ENCODE measurements at regions not wholly inside any gene's neighbourhood (a gene's known extent, or its start where the extent isn't known, plus 50 kb on each side); places are given as distances from the start of the nearest gene placed in this dataset.

DNA sequence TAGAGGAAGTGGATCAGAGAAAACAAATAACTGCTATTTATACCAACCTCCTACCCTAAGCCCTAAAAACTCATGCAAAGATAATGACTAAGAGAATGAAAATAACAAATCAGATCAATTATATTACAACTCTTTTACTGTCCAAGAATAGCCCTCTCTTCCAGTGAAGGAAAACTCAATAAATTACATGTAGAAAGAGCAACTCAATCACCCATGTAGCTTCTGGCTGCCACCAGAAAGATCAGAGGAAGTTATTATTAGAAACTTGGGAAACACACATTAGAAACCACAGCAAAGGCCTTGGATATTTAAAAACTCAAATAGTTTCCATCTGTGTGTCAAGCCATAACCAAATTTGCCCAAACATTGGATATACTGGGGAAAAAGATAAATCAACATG, 134.0 kb upstream of the TARS1 start (continued):
- TF ChIP-seq, protein P1, sequence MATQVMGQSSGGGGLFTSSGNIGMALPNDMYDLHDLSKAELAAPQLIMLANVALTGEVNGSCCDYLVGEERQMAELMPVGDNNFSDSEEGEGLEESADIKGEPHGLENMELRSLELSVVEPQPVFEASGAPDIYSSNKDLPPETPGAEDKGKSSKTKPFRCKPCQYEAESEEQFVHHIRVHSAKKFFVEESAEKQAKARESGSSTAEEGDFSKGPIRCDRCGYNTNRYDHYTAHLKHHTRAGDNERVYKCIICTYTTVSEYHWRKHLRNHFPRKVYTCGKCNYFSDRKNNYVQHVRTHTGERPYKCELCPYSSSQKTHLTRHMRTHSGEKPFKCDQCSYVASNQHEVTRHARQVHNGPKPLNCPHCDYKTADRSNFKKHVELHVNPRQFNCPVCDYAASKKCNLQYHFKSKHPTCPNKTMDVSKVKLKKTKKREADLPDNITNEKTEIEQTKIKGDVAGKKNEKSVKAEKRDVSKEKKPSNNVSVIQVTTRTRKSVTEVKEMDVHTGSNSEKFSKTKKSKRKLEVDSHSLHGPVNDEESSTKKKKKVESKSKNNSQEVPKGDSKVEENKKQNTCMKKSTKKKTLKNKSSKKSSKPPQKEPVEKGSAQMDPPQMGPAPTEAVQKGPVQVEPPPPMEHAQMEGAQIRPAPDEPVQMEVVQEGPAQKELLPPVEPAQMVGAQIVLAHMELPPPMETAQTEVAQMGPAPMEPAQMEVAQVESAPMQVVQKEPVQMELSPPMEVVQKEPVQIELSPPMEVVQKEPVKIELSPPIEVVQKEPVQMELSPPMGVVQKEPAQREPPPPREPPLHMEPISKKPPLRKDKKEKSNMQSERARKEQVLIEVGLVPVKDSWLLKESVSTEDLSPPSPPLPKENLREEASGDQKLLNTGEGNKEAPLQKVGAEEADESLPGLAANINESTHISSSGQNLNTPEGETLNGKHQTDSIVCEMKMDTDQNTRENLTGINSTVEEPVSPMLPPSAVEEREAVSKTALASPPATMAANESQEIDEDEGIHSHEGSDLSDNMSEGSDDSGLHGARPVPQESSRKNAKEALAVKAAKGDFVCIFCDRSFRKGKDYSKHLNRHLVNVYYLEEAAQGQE (IDR thresholded peaks at IDR 0.05), result no peak
- TF ChIP-seq FOXA1 (IDR thresholded peaks at IDR 0.05) (no peak), NR2F2 (IDR thresholded peaks at IDR 0.05) (no peak), JUND (IDR thresholded peaks at IDR 0.05) (no peak), RAD21 (IDR thresholded peaks at IDR 0.05) (no peak)
- TF ChIP-seq, protein P2, sequence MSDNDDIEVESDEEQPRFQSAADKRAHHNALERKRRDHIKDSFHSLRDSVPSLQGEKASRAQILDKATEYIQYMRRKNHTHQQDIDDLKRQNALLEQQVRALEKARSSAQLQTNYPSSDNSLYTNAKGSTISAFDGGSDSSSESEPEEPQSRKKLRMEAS (IDR thresholded peaks at IDR 0.05), result no peak

DNA sequence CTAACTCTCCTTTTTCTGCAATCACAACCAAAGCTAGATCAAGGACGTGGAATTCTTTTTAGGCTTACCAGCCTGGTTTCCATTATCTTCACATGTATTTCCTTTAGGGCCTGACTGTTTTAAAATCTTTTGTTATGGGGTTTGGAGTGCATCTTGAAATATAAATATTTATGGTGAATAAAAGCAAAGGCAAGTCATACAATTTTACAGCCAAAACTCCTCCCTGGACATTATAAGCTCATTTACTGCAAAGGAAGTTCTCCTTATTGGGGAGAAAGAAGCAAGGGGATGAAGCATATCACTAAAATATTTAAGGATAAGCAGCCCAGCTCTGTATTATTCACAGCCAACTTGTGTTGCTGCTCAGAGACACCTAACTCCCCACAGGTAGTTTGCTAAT, 132.2 kb upstream of the TARS1 start:
- no peaks in the 10 kb centered on the region for H3K27me3 ChIP-seq (ENCODE audit: control insufficient read depth in 4 of 4, insufficient read depth in 4 of 4, low read length in 3 of 4)
- H3K4me1 ChIP-seq (ENCODE audit: control insufficient read depth in 4 of 4, insufficient read depth in 4 of 4, low read length in 3 of 4), result peaks cover 0 to 13% (median 5%) of the 10 kb centered on the region in 4 donors
- H3K27ac ChIP-seq (ENCODE audit: low read depth in 1 of 2, low read length in 2 of 2), result no peak overlapping the region
- DNase-seq (ENCODE audit: low spot score), result no peak
- H3K36me3 ChIP-seq (ENCODE audit: control insufficient read depth in 4 of 4, insufficient read depth in 3 of 4, low read depth in 1 of 4, low read length in 3 of 4), result no peaks in the 10 kb centered on the region
- 92% methylated on average over 1 of the region's 1 CpG for WGBS
- no peaks in the 10 kb centered on the region for H3K9me3 ChIP-seq (ENCODE audit: control insufficient read depth in 4 of 4, low read length in 3 of 4)
- no peak overlapping the region for H3K4me3 ChIP-seq (ENCODE audit: low read depth in 1 of 3, low read length in 3 of 3)
- no peak for TF ChIP-seq GABPA (IDR thresholded peaks at IDR 0.05 in 1 of 2, conservative IDR thresholded peaks at IDR 0.05 in 1 of 2)
- no peak for TF ChIP-seq HNF4G (IDR thresholded peaks at IDR 0.05)
- no peak for TF ChIP-seq SP1 (IDR thresholded peaks at IDR 0.05)
- TF ChIP-seq, protein P3, sequence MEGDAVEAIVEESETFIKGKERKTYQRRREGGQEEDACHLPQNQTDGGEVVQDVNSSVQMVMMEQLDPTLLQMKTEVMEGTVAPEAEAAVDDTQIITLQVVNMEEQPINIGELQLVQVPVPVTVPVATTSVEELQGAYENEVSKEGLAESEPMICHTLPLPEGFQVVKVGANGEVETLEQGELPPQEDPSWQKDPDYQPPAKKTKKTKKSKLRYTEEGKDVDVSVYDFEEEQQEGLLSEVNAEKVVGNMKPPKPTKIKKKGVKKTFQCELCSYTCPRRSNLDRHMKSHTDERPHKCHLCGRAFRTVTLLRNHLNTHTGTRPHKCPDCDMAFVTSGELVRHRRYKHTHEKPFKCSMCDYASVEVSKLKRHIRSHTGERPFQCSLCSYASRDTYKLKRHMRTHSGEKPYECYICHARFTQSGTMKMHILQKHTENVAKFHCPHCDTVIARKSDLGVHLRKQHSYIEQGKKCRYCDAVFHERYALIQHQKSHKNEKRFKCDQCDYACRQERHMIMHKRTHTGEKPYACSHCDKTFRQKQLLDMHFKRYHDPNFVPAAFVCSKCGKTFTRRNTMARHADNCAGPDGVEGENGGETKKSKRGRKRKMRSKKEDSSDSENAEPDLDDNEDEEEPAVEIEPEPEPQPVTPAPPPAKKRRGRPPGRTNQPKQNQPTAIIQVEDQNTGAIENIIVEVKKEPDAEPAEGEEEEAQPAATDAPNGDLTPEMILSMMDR (IDR thresholded peaks at IDR 0.05; ENCODE audit: low read depth, low read length, missing input control), result no peak
- TF ChIP-seq NR2F2 (IDR thresholded peaks at IDR 0.05), result no peak
- TF ChIP-seq RXRA (IDR thresholded peaks at IDR 0.05), result no peak
- TF ChIP-seq YY1 (IDR thresholded peaks at IDR 0.05), result no peak
- TF ChIP-seq RAD21 (IDR thresholded peaks at IDR 0.05), result no peak
- TF ChIP-seq EGR1 (IDR thresholded peaks at IDR 0.05; ENCODE audit: low read depth in 2 of 2), result no peak
- TF ChIP-seq, protein P4, sequence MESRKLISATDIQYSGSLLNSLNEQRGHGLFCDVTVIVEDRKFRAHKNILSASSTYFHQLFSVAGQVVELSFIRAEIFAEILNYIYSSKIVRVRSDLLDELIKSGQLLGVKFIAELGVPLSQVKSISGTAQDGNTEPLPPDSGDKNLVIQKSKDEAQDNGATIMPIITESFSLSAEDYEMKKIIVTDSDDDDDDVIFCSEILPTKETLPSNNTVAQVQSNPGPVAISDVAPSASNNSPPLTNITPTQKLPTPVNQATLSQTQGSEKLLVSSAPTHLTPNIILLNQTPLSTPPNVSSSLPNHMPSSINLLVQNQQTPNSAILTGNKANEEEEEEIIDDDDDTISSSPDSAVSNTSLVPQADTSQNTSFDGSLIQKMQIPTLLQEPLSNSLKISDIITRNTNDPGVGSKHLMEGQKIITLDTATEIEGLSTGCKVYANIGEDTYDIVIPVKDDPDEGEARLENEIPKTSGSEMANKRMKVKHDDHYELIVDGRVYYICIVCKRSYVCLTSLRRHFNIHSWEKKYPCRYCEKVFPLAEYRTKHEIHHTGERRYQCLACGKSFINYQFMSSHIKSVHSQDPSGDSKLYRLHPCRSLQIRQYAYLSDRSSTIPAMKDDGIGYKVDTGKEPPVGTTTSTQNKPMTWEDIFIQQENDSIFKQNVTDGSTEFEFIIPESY (IDR thresholded peaks at IDR 0.05), result no peak
- TF ChIP-seq HNF4A (conservative IDR thresholded peaks at IDR 0.05), result no peak
- TF ChIP-seq FOXA2 (IDR thresholded peaks at IDR 0.05), result no peak
- TF ChIP-seq, protein P2 (IDR thresholded peaks at IDR 0.05), result no peak
- no peak for TF ChIP-seq TAF1 (conservative IDR thresholded peaks at IDR 0.05)
- TF ChIP-seq, protein P5, sequence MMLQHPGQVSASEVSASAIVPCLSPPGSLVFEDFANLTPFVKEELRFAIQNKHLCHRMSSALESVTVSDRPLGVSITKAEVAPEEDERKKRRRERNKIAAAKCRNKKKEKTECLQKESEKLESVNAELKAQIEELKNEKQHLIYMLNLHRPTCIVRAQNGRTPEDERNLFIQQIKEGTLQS (IDR thresholded peaks at IDR 0.05), result no peak
- no peak for TF ChIP-seq FOXA1 (IDR thresholded peaks at IDR 0.05)
- TF ChIP-seq, protein P1 (IDR thresholded peaks at IDR 0.05), result no peak
- no peak for TF ChIP-seq JUND (IDR thresholded peaks at IDR 0.05)
- H3K9ac ChIP-seq (ENCODE audit: low read depth in 1 of 2, low read length in 2 of 2), result no peak overlapping the region
